Motor neuron (in vitro differentiated cells): ENCODE measurements at regions not wholly inside any gene's neighbourhood (a gene's known extent, or its start where the extent isn't known, plus 50 kb on each side); places are given as distances from the start of the nearest gene placed in this dataset.

Experiments
- ATAC-seq, 8 experiments: fragments of 200-7000 bp; cut with Tn5 transposase; replicated peaks in 6 of 8; 2 replicates each; pipeline ENCODE4 v1.8.0; 2021; ENCODE audit warnings: mild to moderate bottlenecking in 8 of 8, moderate library complexity in 8 of 8
- H3K27ac ChIP-seq, 2 donors: fragments of 250-450 bp; sonication (Bioruptor Pico); 2 replicates each; pipeline ENCODE4 v1.9.0; 2021; ENCODE audit warnings: antibody characterized with exemption in 2 of 2, mild to moderate bottlenecking in 2 of 2, moderate library complexity in 1 of 2
- H3K4me1 ChIP-seq, 2 donors: fragments of 250-450 bp; sonication (Bioruptor Pico); replicated peaks in 1 of 2; 2 replicates each; pipeline ENCODE4 v1.6.1; 2021; ENCODE audit warnings: antibody characterized with exemption in 2 of 2, mild to moderate bottlenecking in 2 of 2, moderate library complexity in 1 of 2
- H3K4me3 ChIP-seq, 5 donors: fragments of 250-450 bp; sonication (Bioruptor Pico); 2 replicates each; pipeline ENCODE4 v1.9.0; 2021; ENCODE audit warnings: antibody characterized with exemption in 5 of 5, mild to moderate bottlenecking in 5 of 5, moderate library complexity in 4 of 5
- WGBS, 10 experiments: fragments of 450-650 bp; shearing (Covaris generic); methylation state at CpG; one replicate each; pipeline ENCODE4 v1.0.0; 2022; 5-methylcytosine and 5-hydroxymethylcytosine counted together
- in situ Hi-C, 9 experiments: fragments of 400-800 bp; cut with MboI; loops; one replicate each; pipeline ENCODE4 v1.15.0; 2021; ENCODE audit warnings: low sequenced_read_pairs in 9 of 9, low pct_unique_long_range_greater_than_20kb in 2 of 9; ENCODE audit not compliant: unreplicated experiment in 9 of 9

GRCh38 chr3:72673011-72673771 is 175.1 kb downstream of the SHQ1 start:
- 40 to 100% (median 77%) methylated on average over 1 to 4 of the region's 7 CpGs; no CpG with 5 or more reads in 1 of the 10 experiments for WGBS, 10 experiments
- H3K4me3 ChIP-seq: no peak overlapping the region
- in situ Hi-C loops: no loop called here
- no peaks in the 10 kb centered on the region for H3K4me1 ChIP-seq
- no peak overlapping the region for H3K27ac ChIP-seq
- no peak for ATAC-seq

DNA sequence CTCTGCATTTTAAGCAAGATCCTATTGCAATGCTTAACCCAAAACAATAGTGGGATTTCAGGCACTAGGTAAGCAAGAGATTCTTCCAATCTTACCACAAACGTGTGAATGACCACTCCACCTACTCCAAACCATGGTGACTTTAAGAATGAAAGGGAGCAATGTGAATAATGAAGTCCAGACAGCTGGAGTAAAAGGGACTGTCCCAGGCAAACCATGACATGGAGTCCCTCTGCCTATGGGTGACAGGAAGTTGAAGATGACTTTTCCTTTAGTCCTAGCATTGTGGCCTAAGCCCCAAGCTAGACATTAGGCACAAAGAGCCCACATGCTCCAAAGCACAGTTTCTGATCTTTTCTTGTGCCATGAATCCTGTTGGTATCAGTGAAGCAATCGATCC is 179.0 kb downstream of the SHQ1 start:
- in situ Hi-C loops: no loop called here
- 14 to 100% (median 47%) methylated on average over 1 to 2 of the region's 2 CpGs; no CpG with 5 or more reads in 4 of the 10 experiments for WGBS, 10 experiments
- ATAC-seq: no peak

GRCh38 chr3:72666447-72666755 is 181.8 kb downstream of the SHQ1 start:
- no peak for ATAC-seq
- H3K4me1 ChIP-seq: peaks cover 0 to 17% of the 10 kb centered on the region in 2 donors
- in situ Hi-C loops: no loop called here
- H3K27ac ChIP-seq: no peak overlapping the region
- H3K4me3 ChIP-seq: no peak overlapping the region
- WGBS, 10 experiments: 50 to 100% (median 87%) methylated on average over 1 to 3 of the region's 3 CpGs; no CpG with 5 or more reads in 4 of the 10 experiments

More for the DNA sequence above, 179.0 kb downstream of the SHQ1 start:
- no peak overlapping the region for H3K27ac ChIP-seq
- peaks cover 0 to under 1% of the 10 kb centered on the region in 2 donors for H3K4me1 ChIP-seq
- H3K4me3 ChIP-seq: no peak overlapping the region

- Histone ChIP-seq H3K27ac (no peak overlapping the region), H3K4me1 (peaks cover 0 to 17% of the 10 kb centered on the region in 2 donors), H3K4me3 (no peak overlapping the region)
- WGBS, 10 experiments: 67 to 90% (median 77%) methylated on average over 4 to 13 of the region's 13 CpGs
- peak in 3 of 8 experiments; percentile 21 to 47 (median 26) for ATAC-seq
- in situ Hi-C loops: no loop called here
Observed at GRCh38 chr3:72665701-72666446, 182.4 kb downstream of the SHQ1 start.

GRCh38 chr3:72665103-72665502 is 183.1 kb downstream of the SHQ1 start:
- WGBS, 10 experiments: 40 to 100% (median 83%) methylated on average over 1 to 4 of the region's 4 CpGs
- Histone ChIP-seq H3K27ac (no peak overlapping the region), H3K4me3 (no peak overlapping the region), H3K4me1 (peaks cover 3 to 21% of the 10 kb centered on the region in 2 donors)
- ATAC-seq: no peak
- in situ Hi-C loops: no loop called here

GRCh38 chr3:72664184-72664975 is 183.9 kb downstream of the SHQ1 start:
- WGBS, 10 experiments: 0 to 100% (median 88%) methylated on average over 1 to 3 of the region's 3 CpGs; no CpG with 5 or more reads in 2 of the 10 experiments
- Histone ChIP-seq H3K4me3 (no peak overlapping the region), H3K4me1 (peaks cover 10 to 28% of the 10 kb centered on the region in 2 donors), H3K27ac (no peak overlapping the region)
- in situ Hi-C loops: no loop called here
- no peak for ATAC-seq

GRCh38 chr3:72663429-72663828 is 184.8 kb downstream of the SHQ1 start:
- WGBS, 10 experiments: 17 to 83% (median 59%) methylated on average over 1 to 4 of the region's 4 CpGs; no CpG with 5 or more reads in 1 of the 10 experiments
- Histone ChIP-seq H3K27ac (no peak overlapping the region), H3K4me1 (peaks cover 16 to 30% of the 10 kb centered on the region in 2 donors), H3K4me3 (no peak overlapping the region)
- ATAC-seq: peak in 5 of 8 experiments; percentile 63 to 88 (median 83)
- in situ Hi-C loops: no loop called here

GRCh38 chr3:72661115-72661457 is 187.2 kb downstream of the SHQ1 start:
- Histone ChIP-seq H3K27ac (no peak overlapping the region), H3K4me1 (peaks cover 16 to 30% of the 10 kb centered on the region in 2 donors), H3K4me3 (no peak overlapping the region)
- ATAC-seq: peak in 4 of 8 experiments; percentile 44 to 89 (median 84)
- in situ Hi-C loops: no loop called here
- 100% methylated on average over 1 of the region's 2 CpGs; no CpG with 5 or more reads in 7 of the 10 experiments for WGBS, 10 experiments

GRCh38 chr3:72660270-72661114 is 187.8 kb downstream of the SHQ1 start:
- in situ Hi-C loops: no loop called here
- 57 to 100% (median 80%) methylated on average over 1 to 4 of the region's 5 CpGs; no CpG with 5 or more reads in 1 of the 10 experiments for WGBS, 10 experiments
- ATAC-seq: no peak
- no peak overlapping the region for H3K4me3 ChIP-seq
- H3K27ac ChIP-seq: no peak overlapping the region
- H3K4me1 ChIP-seq: peaks cover 19 to 33% of the 10 kb centered on the region in 2 donors

GRCh38 chr3:72659596-72659995 is 188.6 kb downstream of the SHQ1 start:
- peak in 5 of 8 experiments; percentile 26 to 77 (median 59) for ATAC-seq
- Histone ChIP-seq H3K27ac (no peak overlapping the region), H3K4me3 (no peak overlapping the region), H3K4me1 (peaks cover 25 to 40% of the 10 kb centered on the region in 2 donors)
- WGBS, 10 experiments: 40 to 83% (median 68%) methylated on average over 1 to 2 of the region's 3 CpGs; no CpG with 5 or more reads in 5 of the 10 experiments
- in situ Hi-C loops: no loop called here

DNA sequence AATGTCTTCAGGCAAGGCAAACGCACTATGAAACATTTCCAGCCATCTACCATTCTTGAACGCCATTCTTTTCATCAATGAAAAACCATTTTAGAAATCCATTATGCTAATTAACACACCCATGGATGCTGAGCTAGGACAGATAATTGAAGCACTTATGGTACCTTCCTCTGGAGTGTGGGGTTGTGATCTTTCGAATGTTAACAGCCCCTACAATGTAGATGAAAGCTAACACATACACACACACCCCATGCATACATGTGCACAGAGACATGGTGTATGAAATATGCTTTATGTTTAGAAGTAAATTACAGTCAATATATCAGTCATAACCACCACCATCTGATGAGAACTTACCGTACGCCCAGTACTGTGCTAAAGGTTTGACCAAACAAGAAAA is 189.1 kb downstream of the SHQ1 start:
- H3K4me1 ChIP-seq: peaks cover 25 to 39% of the 10 kb centered on the region in 2 donors
- in situ Hi-C loops: no loop called here
- H3K4me3 ChIP-seq: no peak overlapping the region
- H3K27ac ChIP-seq: no peak overlapping the region
- 70 to 100% (median 89%) methylated on average over 1 to 5 of the region's 5 CpGs for WGBS, 10 experiments
- peak in 2 of 8 experiments; percentile 60 to 63 for ATAC-seq

GRCh38 chr3:72658466-72659100 is 189.7 kb downstream of the SHQ1 start:
- Histone ChIP-seq H3K4me3 (no peak overlapping the region), H3K27ac (no peak overlapping the region), H3K4me1 (peaks cover 25 to 33% of the 10 kb centered on the region in 2 donors)
- in situ Hi-C loops: no loop called here
- ATAC-seq: no peak
- WGBS, 10 experiments: 75 to 100% (median 94%) methylated on average over 1 to 6 of the region's 6 CpGs; no CpG with 5 or more reads in 3 of the 10 experiments
